ENCODE measurements at regions not wholly inside any gene's neighbourhood (a gene's known extent, or its start where the extent isn't known, plus 50 kb on each side); places are given as distances from the start of the nearest gene placed in this dataset.

DNA sequence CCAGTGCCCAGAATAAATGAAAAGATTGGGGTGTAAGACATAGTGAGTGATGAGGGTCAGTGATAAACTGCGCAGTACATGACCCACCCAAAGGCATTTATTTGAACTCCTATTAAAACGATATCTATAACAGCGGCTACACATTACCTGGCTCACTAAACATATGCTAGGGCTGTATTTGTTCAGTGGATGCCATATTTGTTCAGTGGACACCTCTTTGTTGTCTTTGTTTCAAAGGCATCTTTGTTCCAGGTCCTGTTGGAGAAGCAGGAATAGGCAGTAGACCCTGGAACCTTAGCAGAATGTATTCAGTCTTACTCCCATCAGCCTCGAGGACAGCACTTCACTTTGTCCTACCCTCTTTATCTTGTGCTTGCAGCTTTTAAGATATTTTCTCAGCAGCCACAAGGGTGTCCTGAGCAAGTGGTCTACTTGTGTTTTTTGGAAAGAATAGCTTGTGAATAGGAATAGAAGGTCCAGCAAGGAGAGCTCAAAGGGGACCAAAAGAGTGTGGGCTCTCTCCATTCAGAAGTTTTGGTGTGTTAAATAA, 650.8 kb upstream of the FANCL start:
- Histone ChIP-seq H3K9me3 (ENCODE audit: control extremely low read depth in 1 of 3, control insufficient read depth in 2 of 3, insufficient read depth in 1 of 3, low read length in 2 of 3) (no peaks in the 10 kb centered on the region), H3K79me2 (ENCODE audit: control insufficient read depth, insufficient read depth, low read length) (no peaks in the 10 kb centered on the region), H3K36me3 (replicated peaks in 1 of 2; ENCODE audit: control extremely low read depth in 1 of 2, control insufficient read depth in 1 of 2, extremely low read depth in 1 of 2, insufficient read depth in 2 of 2, low read length in 1 of 2) (no peaks in the 10 kb centered on the region), H3K27me3 (replicated peaks in 1 of 4; ENCODE audit: control extremely low read depth in 1 of 4, control insufficient read depth in 3 of 4, insufficient read depth in 4 of 4, low read length in 3 of 4) (peaks cover 0 to 7% (median 0%) of the 10 kb centered on the region in 4 experiments), H4K20me1 (ENCODE audit: control insufficient read depth, insufficient read depth, low read length, poor library complexity, severe bottlenecking) (no peaks in the 10 kb centered on the region), H3K4me3 (ENCODE audit: control extremely low read depth in 1 of 5, extremely low read depth in 1 of 5, insufficient read depth in 1 of 5, low read depth in 2 of 5, low read length in 4 of 5) (no peak overlapping the region), H3K27ac (ENCODE audit: low read length in 2 of 2) (no peak overlapping the region), H2AFZ (ENCODE audit: insufficient read depth, low read depth, low read length, poor library complexity, severe bottlenecking) (no peak overlapping the region), H3K9ac (ENCODE audit: low read length) (no peak overlapping the region), H3K4me2 (replicated peaks; ENCODE audit: low read depth, low read length, poor library complexity, severe bottlenecking) (no peak overlapping the region), H3K4me1 (ENCODE audit: control insufficient read depth in 2 of 2, insufficient read depth in 2 of 2, low read length in 2 of 2) (no peaks in the 10 kb centered on the region)
- ATAC-seq (ENCODE audit: low read depth): no peak
- intact Hi-C loops (cut with micrococcal nuclease): no loop called here
- no peak for DNase-seq
- Mint-ChIP-seq H3K27me3 (peaks cover 18% of the 10 kb centered on the region), H3K4me1 (no peaks in the 10 kb centered on the region), H3K27ac (no peak overlapping the region), H3K9me3 (ENCODE audit: insufficient read depth) (no peaks in the 10 kb centered on the region), H3K4me3 (no peak overlapping the region)
- ChIA-PET POLR2A (no interaction called here), CTCF (no interaction called here)
- WGBS (ENCODE audit: insufficient coverage): 100% methylated on average over 2 of the region's 4 CpGs
- no peak for TF ChIP-seq EZH2 (IDR thresholded peaks at IDR 0.05; ENCODE audit: borderline replicate concordance, insufficient read depth, low read depth, low read length, poor library complexity, severe bottlenecking)
- TF ChIP-seq, protein P1, sequence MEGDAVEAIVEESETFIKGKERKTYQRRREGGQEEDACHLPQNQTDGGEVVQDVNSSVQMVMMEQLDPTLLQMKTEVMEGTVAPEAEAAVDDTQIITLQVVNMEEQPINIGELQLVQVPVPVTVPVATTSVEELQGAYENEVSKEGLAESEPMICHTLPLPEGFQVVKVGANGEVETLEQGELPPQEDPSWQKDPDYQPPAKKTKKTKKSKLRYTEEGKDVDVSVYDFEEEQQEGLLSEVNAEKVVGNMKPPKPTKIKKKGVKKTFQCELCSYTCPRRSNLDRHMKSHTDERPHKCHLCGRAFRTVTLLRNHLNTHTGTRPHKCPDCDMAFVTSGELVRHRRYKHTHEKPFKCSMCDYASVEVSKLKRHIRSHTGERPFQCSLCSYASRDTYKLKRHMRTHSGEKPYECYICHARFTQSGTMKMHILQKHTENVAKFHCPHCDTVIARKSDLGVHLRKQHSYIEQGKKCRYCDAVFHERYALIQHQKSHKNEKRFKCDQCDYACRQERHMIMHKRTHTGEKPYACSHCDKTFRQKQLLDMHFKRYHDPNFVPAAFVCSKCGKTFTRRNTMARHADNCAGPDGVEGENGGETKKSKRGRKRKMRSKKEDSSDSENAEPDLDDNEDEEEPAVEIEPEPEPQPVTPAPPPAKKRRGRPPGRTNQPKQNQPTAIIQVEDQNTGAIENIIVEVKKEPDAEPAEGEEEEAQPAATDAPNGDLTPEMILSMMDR (IDR thresholded peaks at IDR 0.05): no peak

GRCh38 chr2:58890865-58891525, 649.9 kb upstream of the FANCL start:
- H3K4me3 Mint-ChIP-seq: no peak overlapping the region
- TF ChIP-seq, protein P1 (IDR thresholded peaks at IDR 0.05): no peak
- TF ChIP-seq EZH2 (IDR thresholded peaks at IDR 0.05; ENCODE audit: borderline replicate concordance, insufficient read depth, low read depth, low read length, poor library complexity, severe bottlenecking): no peak
- WGBS (ENCODE audit: insufficient coverage): 100% methylated on average over 1 of the region's 2 CpGs
- Histone ChIP-seq H3K9me3 (ENCODE audit: control extremely low read depth in 1 of 3, control insufficient read depth in 2 of 3, insufficient read depth in 1 of 3, low read length in 2 of 3) (no peaks in the 10 kb centered on the region), H3K27me3 (replicated peaks in 1 of 4; ENCODE audit: control extremely low read depth in 1 of 4, control insufficient read depth in 3 of 4, insufficient read depth in 4 of 4, low read length in 3 of 4) (peaks cover 0 to 7% (median 0%) of the 10 kb centered on the region in 4 experiments), H3K4me1 (ENCODE audit: control insufficient read depth in 2 of 2, insufficient read depth in 2 of 2, low read length in 2 of 2) (no peaks in the 10 kb centered on the region), H3K79me2 (ENCODE audit: control insufficient read depth, insufficient read depth, low read length) (no peaks in the 10 kb centered on the region), H3K4me3 (ENCODE audit: control extremely low read depth in 1 of 5, extremely low read depth in 1 of 5, insufficient read depth in 1 of 5, low read depth in 2 of 5, low read length in 4 of 5) (no peak overlapping the region), H4K20me1 (ENCODE audit: control insufficient read depth, insufficient read depth, low read length, poor library complexity, severe bottlenecking) (no peaks in the 10 kb centered on the region), H3K27ac (ENCODE audit: low read length in 2 of 2) (no peak overlapping the region), H3K9ac (ENCODE audit: low read length) (no peak overlapping the region), H3K36me3 (replicated peaks in 1 of 2; ENCODE audit: control extremely low read depth in 1 of 2, control insufficient read depth in 1 of 2, extremely low read depth in 1 of 2, insufficient read depth in 2 of 2, low read length in 1 of 2) (no peaks in the 10 kb centered on the region), H3K4me2 (replicated peaks; ENCODE audit: low read depth, low read length, poor library complexity, severe bottlenecking) (no peak overlapping the region), H2AFZ (ENCODE audit: insufficient read depth, low read depth, low read length, poor library complexity, severe bottlenecking) (no peak overlapping the region)
- CTCF ChIA-PET: no interaction called here
- H3K27ac Mint-ChIP-seq: no peak overlapping the region
- DNase-seq (no peak), ATAC-seq (ENCODE audit: low read depth) (no peak)
- peaks cover 13% of the 10 kb centered on the region for H3K27me3 Mint-ChIP-seq
- H3K9me3 Mint-ChIP-seq (ENCODE audit: insufficient read depth): no peaks in the 10 kb centered on the region
- no peaks in the 10 kb centered on the region for H3K4me1 Mint-ChIP-seq
- intact Hi-C loops (cut with micrococcal nuclease): no loop called here
- POLR2A ChIA-PET: no interaction called here
